ENCODE measurements at regions not wholly inside any gene's neighbourhood (a gene's known extent, or its start where the extent isn't known, plus 50 kb on each side); places are given as distances from the start of the nearest gene placed in this dataset.

GRCh38 chr10:93216341-93216985, 142.8 kb downstream of the CYP26A1 start:
- ChIA-PET RAD21 (ENCODE audit: low non-redundant PET in 1 of 2, low total read pairs in 2 of 2, uncharacterized antibody in 2 of 2, unreplicated experiment in 2 of 2) (no interaction called here), POLR2A (no interaction called here), CTCF (no interaction called here)
- intact Hi-C loops (cut with micrococcal nuclease), result no loop called here
- H3K27ac ChIP-seq (ENCODE audit: low read depth, low read length), result no peak overlapping the region
- TF ChIP-seq ZNF274 (IDR thresholded peaks at IDR 0.05; ENCODE audit: low read depth, low read length), result no peak
- no peak for TF ChIP-seq POLR2A (IDR thresholded peaks at IDR 0.05; ENCODE audit: borderline replicate concordance, extremely low read depth, insufficient read depth, insufficient read length)
- no peak for TF ChIP-seq FOSL1 (IDR thresholded peaks at IDR 0.05; ENCODE audit: low read depth)
- TF ChIP-seq CBX3 (IDR thresholded peaks at IDR 0.05; ENCODE audit: low read depth), result no peak
- no peak for TF ChIP-seq EGR1 (IDR thresholded peaks at IDR 0.05; ENCODE audit: low read depth)
- no peak for TF ChIP-seq TCF7L2 (IDR thresholded peaks at IDR 0.05; ENCODE audit: borderline replicate concordance, extremely low read depth, insufficient read depth, insufficient read length)
- TF ChIP-seq EZH2phosphoT487 (IDR thresholded peaks at IDR 0.05; ENCODE audit: borderline replicate concordance), result no peak
- no peak for TF ChIP-seq ELF1 (IDR thresholded peaks at IDR 0.05; ENCODE audit: borderline replicate concordance, low read depth)
- TF ChIP-seq SRF (IDR thresholded peaks at IDR 0.05; ENCODE audit: low read depth), result no peak
- 0 out of 2 replicates have a peak, but pooled peaks cover 2% of the 10 kb centered on the region for H3K9me2 ChIP-seq (ENCODE audit: insufficient read depth)
- H2AFZ ChIP-seq (ENCODE audit: low read depth, low read length, poor library complexity, severe bottlenecking), result no peak overlapping the region
- H4K20me1 ChIP-seq (ENCODE audit: insufficient read depth), result no peaks in the 10 kb centered on the region
- no peaks in the 10 kb centered on the region for H3K9me3 ChIP-seq (ENCODE audit: control insufficient read depth in 1 of 2, insufficient read depth in 1 of 2, low read depth in 1 of 2, low read length in 2 of 2)
- no peaks in the 10 kb centered on the region for H3K36me3 ChIP-seq (ENCODE audit: control insufficient read depth in 1 of 2, insufficient read depth in 2 of 2, low read length in 2 of 2)
- H3K4me2 ChIP-seq (ENCODE audit: low read length), result no peak overlapping the region
- H3K4me1 ChIP-seq (ENCODE audit: control insufficient read depth in 1 of 2, insufficient read depth in 2 of 2, low read length in 2 of 2), result no peaks in the 10 kb centered on the region
- no peak overlapping the region for H3K9ac ChIP-seq (ENCODE audit: low read length)
- DNase-seq (ENCODE audit: low read depth, low spot score) (no peak), ATAC-seq (no peak)
- no peaks in the 10 kb centered on the region for H3K79me2 ChIP-seq (ENCODE audit: insufficient read depth, low read length)
- BruUV-seq (replicated peaks), result no TSS peak
- H3K27me3 ChIP-seq (ENCODE audit: insufficient read depth, low read length), result no peaks in the 10 kb centered on the region
- no peak overlapping the region for H3K4me3 ChIP-seq (replicated peaks in 1 of 2; ENCODE audit: low read depth in 1 of 2, low read length in 2 of 2)

GRCh38 chr10:93218386-93218785, 144.7 kb downstream of the CYP26A1 start:
- ATAC-seq (no peak), DNase-seq (ENCODE audit: low read depth, low spot score) (no peak)
- Histone ChIP-seq H2AFZ (ENCODE audit: low read depth, low read length, poor library complexity, severe bottlenecking) (no peak overlapping the region), H3K4me2 (ENCODE audit: low read length) (no peak overlapping the region), H3K9me2 (ENCODE audit: insufficient read depth) (0 out of 2 replicates have a peak, but pooled peaks cover 2% of the 10 kb centered on the region), H3K27me3 (ENCODE audit: insufficient read depth, low read length) (no peaks in the 10 kb centered on the region), H3K79me2 (ENCODE audit: insufficient read depth, low read length) (no peaks in the 10 kb centered on the region), H3K9ac (ENCODE audit: low read length) (no peak overlapping the region), H3K36me3 (ENCODE audit: control insufficient read depth in 1 of 2, insufficient read depth in 2 of 2, low read length in 2 of 2) (no peaks in the 10 kb centered on the region), H3K9me3 (ENCODE audit: control insufficient read depth in 1 of 2, insufficient read depth in 1 of 2, low read depth in 1 of 2, low read length in 2 of 2) (no peaks in the 10 kb centered on the region), H3K4me1 (ENCODE audit: control insufficient read depth in 1 of 2, insufficient read depth in 2 of 2, low read length in 2 of 2) (no peaks in the 10 kb centered on the region), H3K4me3 (replicated peaks in 1 of 2; ENCODE audit: low read depth in 1 of 2, low read length in 2 of 2) (no peak overlapping the region), H4K20me1 (ENCODE audit: insufficient read depth) (no peaks in the 10 kb centered on the region), H3K27ac (ENCODE audit: low read depth, low read length) (no peak overlapping the region)
- ChIA-PET POLR2A (no interaction called here), RAD21 (ENCODE audit: low non-redundant PET in 1 of 2, low total read pairs in 2 of 2, uncharacterized antibody in 2 of 2, unreplicated experiment in 2 of 2) (no interaction called here), CTCF (no interaction called here)
- BruUV-seq (replicated peaks), result no TSS peak
- intact Hi-C loops (cut with micrococcal nuclease), result no loop called here
- no peak for TF ChIP-seq SP1 (IDR thresholded peaks at IDR 0.05; ENCODE audit: low read depth)
- TF ChIP-seq MAX (IDR thresholded peaks at IDR 0.05), result no peak
- TF ChIP-seq EZH2phosphoT487 (IDR thresholded peaks at IDR 0.05; ENCODE audit: borderline replicate concordance), result no peak
- no peak for TF ChIP-seq ZFX (IDR thresholded peaks at IDR 0.05)
- no peak for TF ChIP-seq RAD21 (IDR thresholded peaks at IDR 0.05; ENCODE audit: low read depth)
- no peak for TF ChIP-seq SRF (IDR thresholded peaks at IDR 0.05; ENCODE audit: low read depth)
- TF ChIP-seq TCF7L2 (IDR thresholded peaks at IDR 0.05; ENCODE audit: borderline replicate concordance, extremely low read depth, insufficient read depth, insufficient read length), result no peak
- no peak for TF ChIP-seq JUND (IDR thresholded peaks at IDR 0.05)
- TF ChIP-seq, protein P1, sequence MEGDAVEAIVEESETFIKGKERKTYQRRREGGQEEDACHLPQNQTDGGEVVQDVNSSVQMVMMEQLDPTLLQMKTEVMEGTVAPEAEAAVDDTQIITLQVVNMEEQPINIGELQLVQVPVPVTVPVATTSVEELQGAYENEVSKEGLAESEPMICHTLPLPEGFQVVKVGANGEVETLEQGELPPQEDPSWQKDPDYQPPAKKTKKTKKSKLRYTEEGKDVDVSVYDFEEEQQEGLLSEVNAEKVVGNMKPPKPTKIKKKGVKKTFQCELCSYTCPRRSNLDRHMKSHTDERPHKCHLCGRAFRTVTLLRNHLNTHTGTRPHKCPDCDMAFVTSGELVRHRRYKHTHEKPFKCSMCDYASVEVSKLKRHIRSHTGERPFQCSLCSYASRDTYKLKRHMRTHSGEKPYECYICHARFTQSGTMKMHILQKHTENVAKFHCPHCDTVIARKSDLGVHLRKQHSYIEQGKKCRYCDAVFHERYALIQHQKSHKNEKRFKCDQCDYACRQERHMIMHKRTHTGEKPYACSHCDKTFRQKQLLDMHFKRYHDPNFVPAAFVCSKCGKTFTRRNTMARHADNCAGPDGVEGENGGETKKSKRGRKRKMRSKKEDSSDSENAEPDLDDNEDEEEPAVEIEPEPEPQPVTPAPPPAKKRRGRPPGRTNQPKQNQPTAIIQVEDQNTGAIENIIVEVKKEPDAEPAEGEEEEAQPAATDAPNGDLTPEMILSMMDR (IDR thresholded peaks at IDR 0.05 in 2 of 3, conservative IDR thresholded peaks at IDR 0.05 in 1 of 3; ENCODE audit: borderline replicate concordance in 1 of 3, insufficient read depth in 1 of 3, low read depth in 2 of 3, low read length in 2 of 3), result no peak
- no peak for TF ChIP-seq ZNF274 (IDR thresholded peaks at IDR 0.05; ENCODE audit: low read depth, low read length)
- no peak for TF ChIP-seq CEBPB (IDR thresholded peaks at IDR 0.05; ENCODE audit: low read depth)
- TF ChIP-seq ELF1 (IDR thresholded peaks at IDR 0.05; ENCODE audit: borderline replicate concordance, low read depth), result no peak
- no peak for TF ChIP-seq EZH2 (IDR thresholded peaks at IDR 0.05)

Measured in HCT116 (cell line).